GM21529 (cell line): ENCODE measurements at regions not wholly inside any gene's neighbourhood (a gene's known extent, or its start where the extent isn't known, plus 50 kb on each side); places are given as distances from the start of the nearest gene placed in this dataset.
"Not testable (repeated sequence)": the region's sequence is repeated elsewhere in the genome, so short reads cannot be mapped to it uniquely, and the experiment has no call there.

ENCODE experiments used
- ATAC-seq: cut with Tn5 transposase; IDR thresholded peaks from one replicate; pipeline ENCODE4 v1.9.1; 2021; ENCODE audit not compliant: unreplicated experiment

DNA sequence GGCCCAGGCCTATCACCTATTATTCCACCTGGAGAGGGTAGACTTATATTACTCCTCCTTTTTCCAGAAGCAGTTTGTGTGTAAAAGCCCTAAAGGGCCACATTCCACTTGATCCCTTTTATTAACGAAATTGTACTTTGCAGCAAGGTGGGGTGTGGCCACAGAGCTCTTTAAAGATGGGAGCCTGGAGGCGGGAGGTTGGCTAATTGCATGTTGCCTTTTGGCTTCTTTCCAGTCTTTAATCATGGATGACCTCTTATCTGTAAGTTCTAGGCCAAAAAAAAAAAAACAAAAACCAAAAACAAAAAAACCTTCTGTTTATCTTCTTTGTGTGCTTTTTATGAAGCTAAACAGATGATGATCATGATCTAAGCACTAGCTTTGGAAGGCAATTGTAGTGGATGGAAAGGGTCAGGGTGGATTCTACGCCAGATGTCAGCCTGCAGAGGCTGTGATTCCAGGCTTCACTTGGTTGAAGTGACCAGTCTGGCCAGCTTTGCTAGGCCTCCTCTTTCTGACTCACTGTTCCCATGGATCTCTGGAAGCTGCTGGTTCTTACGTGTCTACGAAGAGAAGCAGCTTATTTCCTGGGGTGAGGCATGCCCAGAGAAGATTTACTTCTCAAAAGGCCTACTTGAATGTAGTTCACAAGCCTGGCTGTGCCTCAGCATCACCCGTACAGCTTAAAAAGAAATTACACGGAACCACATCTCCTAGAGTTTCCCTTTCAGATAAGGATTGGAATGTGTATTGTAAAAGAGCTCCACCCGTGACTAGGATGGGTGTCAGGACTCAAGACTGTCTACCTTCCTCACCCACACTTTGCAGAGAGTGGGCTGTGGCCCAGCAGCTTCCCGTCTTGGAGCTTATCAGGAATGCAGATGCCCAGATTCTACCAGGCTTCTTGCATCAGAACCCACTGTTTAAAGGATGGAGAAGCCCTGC is 330.9 kb upstream of the C2CD4B start:
- no peak for ATAC-seq

DNA sequence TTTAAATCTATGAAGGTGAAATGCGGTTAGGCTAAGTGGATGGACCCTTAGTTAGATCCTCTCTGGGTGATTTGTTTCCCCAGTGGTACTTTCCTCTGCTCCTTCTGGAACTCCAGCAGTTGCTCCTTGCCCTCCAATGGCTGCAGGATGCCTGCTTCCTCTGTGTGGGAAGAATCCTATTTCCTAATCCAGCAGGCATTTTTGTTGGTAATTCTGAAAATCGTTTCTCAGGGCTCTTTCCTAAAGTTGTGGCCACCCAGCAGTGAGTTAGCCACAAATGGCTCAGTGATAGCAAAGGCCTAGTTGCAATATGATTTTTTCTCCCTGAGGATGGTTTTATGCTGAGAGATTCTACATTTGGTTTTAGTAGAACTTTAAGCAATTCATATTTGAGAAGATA is 332.3 kb upstream of the C2CD4B start:
- ATAC-seq: no peak

DNA sequence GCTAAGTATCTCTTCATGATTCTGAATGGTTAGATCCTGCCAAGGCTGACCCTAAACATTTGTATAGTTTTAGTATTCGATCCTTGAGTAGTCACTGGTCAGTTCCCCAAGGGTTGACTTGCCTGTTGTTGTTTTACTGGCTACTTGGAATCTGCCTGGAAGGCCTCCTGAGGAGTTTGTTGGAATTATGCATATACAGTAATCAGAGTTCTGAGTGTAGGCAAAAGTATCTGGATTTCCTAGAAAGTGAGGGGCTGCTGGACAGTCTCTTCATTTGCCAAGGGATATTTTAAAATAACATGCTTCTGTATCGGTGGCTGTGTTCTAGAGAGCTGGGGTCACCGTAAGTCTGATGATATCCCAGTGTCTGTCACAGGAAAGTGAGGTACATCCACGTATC is 333.2 kb upstream of the C2CD4B start:
- ATAC-seq: no peak

DNA sequence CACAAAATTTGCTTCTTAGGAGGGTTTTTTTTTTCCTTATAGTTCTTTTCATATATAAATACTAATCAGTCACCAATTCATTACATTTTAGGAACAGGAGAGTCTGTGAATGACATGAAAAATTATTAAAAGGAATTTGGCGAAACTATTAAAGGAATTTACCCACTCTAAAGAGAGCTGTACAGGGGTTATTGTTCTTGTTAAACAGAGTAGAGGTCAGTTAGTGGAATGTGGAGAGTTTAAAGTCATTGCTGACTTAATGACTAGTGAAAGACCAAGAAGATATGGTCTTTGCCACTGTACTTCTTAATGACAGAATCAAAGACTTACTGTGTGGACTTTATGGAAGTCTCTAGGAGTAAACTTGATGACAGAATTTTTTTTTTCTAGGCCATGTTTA is 333.6 kb upstream of the C2CD4B start:
- ATAC-seq: no peak

DNA sequence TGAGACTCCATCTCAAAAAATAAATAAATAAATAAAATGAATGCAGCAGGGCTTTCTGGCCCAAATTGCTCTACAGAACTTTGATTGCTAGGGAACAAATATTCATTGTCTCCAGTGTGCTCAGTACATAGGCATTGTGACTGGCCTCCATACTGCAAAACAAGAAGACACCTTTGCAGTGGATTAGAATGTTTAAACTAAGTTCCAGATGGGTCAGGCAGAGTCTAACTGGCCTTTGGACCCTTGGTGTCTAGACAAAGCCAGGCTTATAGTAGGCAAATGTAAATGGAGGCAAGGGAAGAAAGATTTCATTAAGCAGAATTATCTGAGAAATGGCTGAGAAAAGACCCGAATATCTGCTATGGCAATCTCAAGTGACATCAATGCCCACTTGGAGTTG is 335.2 kb upstream of the C2CD4B start:
- no peak for ATAC-seq

DNA sequence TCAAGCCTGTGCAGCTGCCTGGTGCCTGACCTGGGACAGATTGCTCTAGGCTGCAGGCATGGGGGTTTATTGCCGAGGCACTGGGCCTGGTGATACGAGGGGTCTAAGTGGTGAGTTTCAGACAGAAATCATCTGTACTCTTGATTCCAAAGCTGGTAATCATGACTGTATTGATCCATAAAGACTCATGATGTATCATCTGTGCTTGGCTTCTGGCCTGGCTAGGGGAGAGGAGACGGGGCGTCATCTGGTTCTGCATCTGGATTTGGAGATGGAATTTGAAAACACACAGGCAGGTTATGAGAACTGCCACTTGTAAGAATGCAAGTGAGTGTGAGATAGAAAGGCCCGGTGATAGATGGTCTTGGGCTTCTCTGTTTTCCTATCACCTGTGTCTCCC is 337.4 kb upstream of the C2CD4B start:
- ATAC-seq: no peak

DNA sequence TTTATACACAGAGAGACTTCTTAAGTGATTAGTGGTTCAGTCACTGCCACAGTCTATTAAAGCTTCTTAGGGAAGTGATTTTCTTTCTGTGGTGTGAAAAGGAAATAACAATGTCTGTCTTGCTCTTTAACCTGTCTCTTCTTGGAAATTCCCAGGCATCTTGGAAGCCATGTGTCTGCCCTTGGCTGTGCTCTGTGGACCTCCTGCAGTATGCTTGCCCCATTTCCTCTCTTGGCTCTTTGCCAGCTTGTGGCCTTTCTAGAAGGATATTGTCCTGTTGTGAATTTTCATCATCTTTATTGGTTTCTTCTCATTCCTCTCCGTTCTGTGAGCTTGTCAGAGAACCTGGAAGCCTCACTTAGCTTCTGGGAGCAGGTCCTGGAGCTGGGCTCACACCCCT is 338.4 kb upstream of the C2CD4B start:
- no peak for ATAC-seq

DNA sequence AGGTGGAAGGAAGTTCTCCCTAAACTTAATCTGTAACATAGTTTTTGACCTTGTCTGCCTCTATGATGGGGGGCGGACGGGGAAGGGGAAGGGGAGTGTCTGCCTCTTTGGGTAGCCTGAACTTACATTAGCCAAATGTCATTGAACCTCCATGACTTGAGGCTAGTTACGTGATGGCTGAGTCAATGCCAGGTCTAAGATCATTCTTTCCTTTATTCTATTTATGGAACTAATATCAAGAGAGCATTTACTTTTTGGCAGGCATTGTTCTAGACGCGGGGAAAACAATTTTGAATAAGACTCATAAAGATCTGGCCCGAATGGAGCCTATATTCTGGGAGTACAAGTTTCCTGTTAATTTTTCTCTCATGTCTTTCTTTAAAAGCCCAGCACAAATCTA is 340.7 kb upstream of the C2CD4B start:
- no peak for ATAC-seq

DNA sequence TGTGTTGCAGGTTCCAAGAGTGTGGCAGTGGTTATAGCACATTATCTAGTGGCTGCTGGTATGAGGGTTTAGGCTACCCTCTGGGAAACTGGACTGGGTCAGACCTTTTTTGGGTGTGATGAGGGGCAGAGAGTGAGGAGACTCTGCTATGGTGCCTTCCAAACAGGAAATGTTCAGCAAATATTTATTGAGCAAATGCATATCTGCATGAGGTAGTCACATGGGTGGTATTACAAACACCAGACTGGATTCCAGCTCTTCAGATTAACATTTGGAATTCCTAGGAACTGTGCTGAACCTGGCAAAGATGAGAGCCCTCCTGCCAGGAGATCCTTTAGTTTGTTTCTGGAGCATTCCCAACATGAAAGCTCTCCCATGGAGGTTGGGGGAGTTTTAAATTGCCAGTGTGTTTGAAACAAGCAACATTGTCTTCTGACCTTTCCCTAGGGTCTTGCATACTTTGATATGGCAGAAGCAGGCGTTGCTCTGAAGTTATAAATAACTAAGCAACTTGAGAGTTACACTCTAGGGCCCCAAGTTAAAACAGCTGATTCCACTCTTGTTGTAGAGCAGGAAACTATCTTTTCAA is 341.2 kb upstream of the C2CD4B start:
- ATAC-seq: no peak

DNA sequence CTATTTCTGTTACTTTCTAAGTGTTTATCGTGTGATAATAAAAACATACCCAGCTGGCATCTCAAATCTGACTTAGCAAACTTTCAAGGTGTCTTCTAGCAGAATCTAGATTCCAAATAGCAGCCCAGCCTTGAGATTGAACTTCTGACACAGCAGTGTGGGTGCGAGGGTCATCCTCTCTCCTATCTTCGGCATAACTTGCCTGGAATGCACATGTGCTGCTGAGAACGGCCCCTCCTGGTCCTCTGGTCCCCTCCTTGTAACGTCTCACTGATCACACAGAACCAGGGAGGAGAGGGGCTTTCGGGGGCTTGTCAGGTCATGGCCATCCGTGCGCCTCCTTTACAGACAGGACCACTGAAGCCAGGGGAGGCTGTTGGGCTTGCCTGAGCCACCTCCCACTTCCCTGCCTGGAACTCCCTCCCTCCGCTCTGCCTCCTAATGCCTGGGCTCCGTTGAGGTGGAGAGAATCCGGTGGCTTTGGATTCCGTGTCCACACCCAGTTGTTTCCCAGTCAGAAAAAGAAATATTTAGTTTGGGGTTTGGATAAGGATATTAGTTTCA is 344.4 kb upstream of the C2CD4B start:
- no peak for ATAC-seq

DNA sequence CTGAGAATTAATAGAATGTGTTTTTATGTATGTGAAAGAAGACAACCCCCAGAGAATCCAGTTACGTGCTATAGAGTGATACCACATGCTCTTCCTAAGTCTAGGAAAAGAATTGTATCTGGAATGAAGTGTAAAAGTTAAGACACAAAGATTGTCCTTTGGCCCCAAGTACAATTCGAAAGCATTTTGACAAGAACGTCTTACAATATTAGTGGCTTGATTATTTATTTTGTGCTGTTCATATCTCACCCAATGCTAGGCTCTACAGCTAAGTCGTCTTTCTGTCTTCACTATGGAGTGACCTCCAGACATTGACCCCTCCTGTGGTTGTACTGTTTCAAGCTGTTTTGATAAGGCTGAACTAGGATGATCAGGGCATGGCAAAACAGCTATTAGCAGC is 345.7 kb upstream of the C2CD4B start:
- ATAC-seq: no peak

DNA sequence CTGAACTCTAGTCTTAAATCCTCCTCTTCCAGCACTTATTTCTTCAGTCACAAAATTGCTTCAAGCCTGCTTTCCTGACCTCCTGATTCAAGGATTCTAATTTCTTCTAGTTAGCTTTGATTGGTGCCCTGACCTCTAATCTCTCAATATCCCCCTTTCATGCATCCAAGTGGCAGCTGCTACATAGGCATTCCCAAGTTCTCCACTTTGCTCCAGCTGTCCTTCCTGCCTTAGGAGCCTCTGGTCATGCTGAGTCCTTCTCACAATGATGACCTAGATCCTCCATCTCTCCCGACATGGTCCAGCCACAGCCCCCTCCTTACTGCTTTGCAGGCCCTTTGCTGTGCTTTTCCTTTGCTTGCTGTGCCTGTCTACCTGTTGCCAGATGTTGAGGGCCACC is 347.8 kb upstream of the C2CD4B start:
- no peak for ATAC-seq

DNA sequence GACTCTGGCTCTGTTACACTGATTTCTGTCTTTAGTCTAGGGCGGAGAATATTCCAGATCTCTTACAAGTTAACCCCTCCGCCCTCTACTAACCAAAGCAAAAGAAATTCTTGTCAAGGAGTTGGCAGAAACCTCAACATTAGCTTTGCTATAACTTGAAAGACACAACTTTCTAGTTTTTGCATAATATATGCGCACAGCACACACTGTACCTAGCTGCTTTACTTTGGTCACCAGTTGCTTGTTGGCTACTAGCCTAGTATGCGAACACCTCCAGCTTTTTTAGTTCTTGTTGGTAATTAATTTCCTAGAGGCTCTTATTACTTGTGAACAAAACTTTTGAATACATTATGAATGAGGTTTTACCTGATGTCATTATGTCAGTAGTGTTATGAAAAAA is 348.8 kb upstream of the C2CD4B start:
- no peak for ATAC-seq

DNA sequence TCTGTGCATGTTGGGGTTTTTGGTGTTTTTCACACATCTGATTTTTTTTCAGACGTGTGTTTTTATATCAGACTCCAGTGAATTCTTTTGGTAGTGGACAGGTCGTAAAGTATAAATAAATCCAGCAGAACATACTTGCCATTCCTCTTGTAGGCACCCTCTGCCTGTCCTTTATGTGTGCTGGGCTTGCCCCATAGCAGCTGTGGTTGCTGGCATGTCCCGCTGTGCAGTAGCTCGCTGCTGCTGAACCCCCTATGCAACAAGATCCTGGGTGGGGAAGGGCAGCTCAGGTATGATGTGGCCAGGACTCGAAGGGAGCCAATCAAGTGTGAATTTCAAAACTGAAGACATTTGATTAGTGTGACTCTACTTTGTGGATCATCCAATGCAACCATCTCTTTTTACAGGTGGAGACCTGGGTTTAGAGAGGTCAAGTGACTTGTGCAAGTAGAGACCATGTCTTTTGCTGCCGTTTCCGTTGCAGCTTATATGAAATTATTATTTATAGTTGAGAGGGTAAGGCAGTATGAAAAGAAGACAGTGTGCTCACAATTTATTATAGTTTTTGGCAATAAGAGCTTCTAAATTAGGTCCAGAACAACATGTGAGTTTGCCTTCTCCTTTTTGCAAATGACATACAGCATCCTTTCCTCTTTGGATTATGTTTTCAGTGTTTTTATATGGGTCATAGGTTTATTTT is 350.8 kb upstream of the C2CD4B start:
- ATAC-seq: no peak

DNA sequence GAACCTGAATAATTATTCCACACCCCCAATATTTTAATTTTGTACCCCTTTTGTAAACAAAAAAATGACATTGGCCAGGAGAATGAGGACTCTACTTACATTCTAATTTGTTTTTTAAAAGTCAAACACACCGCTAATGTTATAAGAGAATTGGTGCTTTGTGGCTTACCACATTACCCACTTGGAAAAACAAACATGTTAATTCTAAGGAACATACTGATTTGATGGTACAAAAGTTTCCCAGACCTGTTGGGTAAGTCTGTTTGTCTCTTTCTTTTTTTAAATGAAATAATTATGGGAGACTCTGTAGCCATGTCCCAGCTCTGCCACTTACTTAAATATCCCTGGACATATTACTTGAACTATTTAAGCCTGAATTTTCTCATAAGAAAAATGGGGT is 352.5 kb upstream of the C2CD4B start:
- ATAC-seq: no peak

DNA sequence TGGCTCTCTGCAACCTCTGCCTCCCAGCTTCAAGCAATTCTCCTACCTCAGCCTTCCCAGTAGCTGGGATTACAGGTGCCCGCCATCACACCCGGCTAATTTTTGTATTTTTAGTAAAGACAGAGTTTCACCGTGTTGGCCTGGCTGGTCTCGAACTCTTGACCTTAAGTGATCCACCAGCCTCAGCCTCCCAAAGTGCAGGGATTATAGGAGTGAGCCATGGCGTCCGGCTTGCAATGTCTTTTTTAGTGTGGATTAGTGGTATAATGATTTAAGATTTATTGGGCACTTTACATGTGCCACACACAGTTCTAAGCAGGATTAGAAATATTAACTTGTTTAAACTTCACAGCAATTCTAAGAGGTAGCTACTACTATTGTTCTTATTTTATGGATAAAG is 353.6 kb upstream of the C2CD4B start:
- ATAC-seq: not testable (repeated sequence)

DNA sequence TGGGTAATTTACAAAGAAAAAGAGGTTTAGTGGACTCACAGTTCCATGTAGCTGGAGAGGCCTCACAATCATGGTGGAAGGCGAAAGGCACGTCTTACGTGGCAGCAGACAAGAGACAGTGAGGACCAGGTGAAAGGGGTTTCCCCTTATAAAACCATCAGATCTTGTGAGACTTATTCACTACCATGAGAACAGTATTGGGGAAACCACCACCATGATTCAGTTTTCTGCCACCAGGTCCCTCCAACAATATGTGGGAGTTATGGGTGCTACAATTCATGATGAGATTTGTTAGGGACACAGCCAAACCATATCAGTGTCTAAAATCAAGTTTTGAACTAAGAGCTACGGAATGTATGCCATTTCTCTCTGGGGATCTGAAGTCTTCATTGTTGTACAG is 354.8 kb upstream of the C2CD4B start:
- no peak for ATAC-seq

DNA sequence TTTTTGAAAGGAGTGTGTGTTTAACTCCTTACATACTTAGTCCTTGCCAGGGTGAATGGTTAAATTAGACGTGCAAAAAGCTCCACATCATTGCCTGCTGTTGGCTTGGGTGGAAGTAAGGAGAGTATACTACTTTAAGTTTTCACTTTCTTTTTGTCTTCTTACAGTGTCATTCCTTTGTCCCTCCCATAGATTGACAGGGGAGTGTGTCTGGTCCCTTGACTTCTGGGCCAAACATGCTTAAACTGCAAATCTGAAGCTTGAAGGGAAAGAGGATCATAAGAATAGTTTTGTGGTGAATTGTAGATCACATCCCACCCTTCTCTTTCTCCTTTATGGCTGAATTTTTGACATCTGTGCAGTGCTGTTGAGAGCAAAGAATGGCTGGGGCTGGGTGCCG is 355.8 kb upstream of the C2CD4B start:
- no peak for ATAC-seq

DNA sequence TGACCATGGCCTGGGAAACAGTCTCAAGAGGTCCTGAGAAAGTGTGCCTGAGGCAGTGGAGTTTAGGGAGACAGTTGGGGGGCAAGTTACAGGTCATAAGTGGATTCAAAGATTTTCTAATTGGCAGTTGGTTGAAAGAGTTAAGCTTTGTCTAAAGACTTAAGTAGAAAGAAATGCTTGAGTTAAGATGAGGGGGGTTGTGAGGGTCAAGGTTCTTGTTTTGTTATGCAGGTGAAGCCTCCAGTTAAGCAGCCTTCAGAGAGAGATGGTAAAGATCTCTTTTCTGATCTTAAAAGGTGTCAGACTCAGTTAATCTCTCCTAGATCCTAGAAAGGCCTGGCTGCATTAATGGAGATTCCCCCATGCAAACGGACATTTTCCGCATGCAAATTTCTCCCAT is 356.3 kb upstream of the C2CD4B start:
- no peak for ATAC-seq

DNA sequence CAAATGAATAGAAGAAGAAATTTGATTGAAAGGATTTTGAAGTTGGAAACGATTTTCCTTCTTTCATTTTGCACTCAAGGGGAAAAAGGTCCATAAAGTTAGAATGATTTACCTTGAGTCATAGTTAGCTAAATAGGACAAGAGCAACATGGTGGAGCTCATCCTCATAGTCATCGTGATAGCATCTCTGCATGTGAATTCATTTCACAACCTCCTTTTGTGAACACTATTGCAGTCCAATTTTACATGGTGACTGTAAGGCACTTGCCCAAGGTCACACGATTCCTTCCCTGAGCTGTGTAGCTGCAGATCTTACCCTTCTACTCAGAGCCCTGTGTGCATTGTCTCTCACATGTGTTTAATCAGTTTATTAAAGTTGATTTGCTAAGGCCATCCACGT is 359.8 kb upstream of the C2CD4B start:
- ATAC-seq: no peak

DNA sequence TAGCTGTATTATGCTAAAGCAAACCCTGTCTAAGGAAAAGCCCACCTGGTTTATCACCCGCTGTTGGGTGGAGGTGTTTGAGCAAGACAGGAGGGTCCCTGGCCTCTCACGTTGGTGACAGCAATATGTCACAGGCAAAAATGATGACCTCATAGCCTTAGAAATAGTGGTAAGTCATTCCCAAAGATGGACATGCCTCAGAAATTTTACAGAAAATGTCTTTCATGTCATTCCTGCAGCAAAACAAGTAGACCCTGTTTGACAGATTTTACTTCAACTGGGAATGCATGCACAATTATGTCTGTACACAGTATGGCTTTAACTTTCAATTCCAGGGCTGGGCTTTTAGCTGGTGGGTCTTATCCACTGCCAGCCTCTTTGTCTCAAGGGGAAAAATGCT is 362.3 kb upstream of the C2CD4B start:
- no peak for ATAC-seq

DNA sequence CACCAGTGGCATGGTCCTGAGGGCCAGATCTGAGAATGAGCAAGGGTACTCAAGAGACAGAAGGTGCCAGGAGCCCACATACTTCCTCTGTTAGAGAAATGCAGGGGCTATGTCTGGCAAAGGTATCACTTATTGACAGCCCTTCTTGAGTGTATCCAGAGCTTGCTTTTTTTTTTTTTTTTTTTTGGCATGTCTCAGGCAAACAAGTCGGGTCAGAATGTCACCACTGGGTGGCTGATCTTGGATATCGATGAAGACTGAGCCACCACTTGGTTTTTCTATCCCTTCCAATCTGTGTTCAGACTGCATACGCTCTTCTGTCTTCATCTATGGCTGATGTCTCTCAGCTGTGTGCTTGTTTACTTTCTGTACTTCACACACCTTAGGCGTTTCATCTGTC is 363.4 kb upstream of the C2CD4B start:
- no peak for ATAC-seq
